B cell (primary cell): ENCODE measurements at regions not wholly inside any gene's neighbourhood (a gene's known extent, or its start where the extent isn't known, plus 50 kb on each side); places are given as distances from the start of the nearest gene placed in this dataset.

Experiments
- CTCF ChIP-seq: fragments of 200-600 bp; IDR thresholded peaks from one replicate; pipeline ENCODE4 v1.8.0; 2022; ENCODE audit warnings: antibody characterized with exemption, mild to moderate bottlenecking
- EZH2 ChIP-seq: IDR thresholded peaks from 2 replicates; pipeline ENCODE4 v1.6.1; 2012; ENCODE audit warnings: borderline replicate concordance, low read depth, mild to moderate bottlenecking, moderate library complexity, low read length; ENCODE audit not compliant: insufficient read depth, poor library complexity, severe bottlenecking

GRCh38 chr19:32012886-32013631 lies 332.4 kb upstream of the ZNF507 start:
- TF ChIP-seq CTCF (no peak), EZH2 (no peak)
